ENCODE measurements at regions not wholly inside any gene's neighbourhood (a gene's known extent, or its start where the extent isn't known, plus 50 kb on each side); places are given as distances from the start of the nearest gene placed in this dataset.

- TF ChIP-seq CTCF (conservative IDR thresholded peaks at IDR 0.05) (no peak), EZH2 (IDR thresholded peaks at IDR 0.05; ENCODE audit: low read depth) (no peak)
Measured at GRCh38 chr15:62972814-62973213, 69.7 kb upstream of the TPM1 start.
